Hematopoietic multipotent progenitor cell (in vitro differentiated cells): ENCODE measurements at regions not wholly inside any gene's neighbourhood (a gene's known extent, or its start where the extent isn't known, plus 50 kb on each side); places are given as distances from the start of the nearest gene placed in this dataset.

ENCODE experiments used
- DNase-seq, 3 donors: peaks; one replicate each; pipeline ENCODE4 v3.0.0-alpha.2; 2011 to 2015; ENCODE audit warnings: low read depth in 2 of 3, low spot score in 2 of 3

DNA sequence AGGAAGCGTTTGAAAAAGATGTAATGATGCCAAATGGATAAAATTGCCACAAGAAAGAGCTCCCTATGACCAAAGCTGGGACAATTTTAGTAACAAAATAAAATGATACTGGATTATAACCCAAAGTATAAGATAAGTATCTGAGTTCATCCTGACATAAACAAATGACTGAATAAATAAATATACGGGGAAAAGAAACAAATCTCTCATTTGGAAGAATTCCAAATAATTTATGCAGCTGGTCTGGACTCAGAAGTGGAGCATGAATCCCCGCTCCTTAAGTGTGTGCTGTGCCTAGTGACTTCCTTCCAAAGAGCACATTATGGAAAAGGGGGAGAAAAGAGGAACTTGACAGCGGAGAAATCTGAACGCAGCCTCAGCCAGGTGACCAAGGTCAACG is 186.2 kb downstream of the RAMP3 start:
- DNase-seq, result no peak

DNA sequence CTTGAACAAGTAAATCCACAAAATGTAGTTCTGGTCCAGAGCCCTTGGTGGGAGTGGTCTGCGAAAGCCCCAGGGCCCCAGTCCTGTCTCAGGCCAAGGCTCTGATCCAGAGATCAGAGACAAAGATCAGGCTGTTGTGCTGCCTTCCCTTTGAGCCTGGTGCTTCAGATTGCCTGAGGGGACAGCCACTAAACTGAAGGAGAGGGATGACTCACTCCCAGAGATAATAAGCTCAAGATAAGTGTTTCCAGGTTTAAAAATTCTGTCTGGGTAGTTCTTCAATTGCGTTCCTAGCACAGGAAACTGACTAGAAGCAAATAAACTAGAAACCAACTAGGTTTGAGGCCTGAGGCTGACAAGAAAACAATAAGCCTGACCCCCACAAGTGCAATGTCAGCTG is 190.2 kb downstream of the RAMP3 start:
- DNase-seq, result no peak

DNA sequence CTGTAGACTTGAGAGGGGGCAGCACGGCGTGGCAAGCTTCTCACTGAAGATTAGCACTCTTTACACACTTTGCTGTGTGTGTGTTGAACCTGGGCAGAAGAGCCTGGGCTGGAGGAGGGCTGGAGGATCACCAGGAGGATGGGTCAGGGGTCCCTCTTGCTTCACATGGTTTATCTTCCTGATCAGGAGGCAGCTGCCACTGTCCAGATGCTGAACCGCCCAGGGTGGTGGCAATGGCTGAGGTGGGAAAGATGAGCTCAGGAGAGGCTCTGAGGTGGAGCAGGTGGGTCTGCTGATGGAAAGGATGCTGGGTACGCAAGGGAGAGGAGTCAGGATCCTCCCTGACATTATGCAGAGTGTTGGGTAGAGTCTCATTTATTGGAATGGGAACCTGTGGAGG is 191.5 kb downstream of the RAMP3 start:
- no peak for DNase-seq

DNA sequence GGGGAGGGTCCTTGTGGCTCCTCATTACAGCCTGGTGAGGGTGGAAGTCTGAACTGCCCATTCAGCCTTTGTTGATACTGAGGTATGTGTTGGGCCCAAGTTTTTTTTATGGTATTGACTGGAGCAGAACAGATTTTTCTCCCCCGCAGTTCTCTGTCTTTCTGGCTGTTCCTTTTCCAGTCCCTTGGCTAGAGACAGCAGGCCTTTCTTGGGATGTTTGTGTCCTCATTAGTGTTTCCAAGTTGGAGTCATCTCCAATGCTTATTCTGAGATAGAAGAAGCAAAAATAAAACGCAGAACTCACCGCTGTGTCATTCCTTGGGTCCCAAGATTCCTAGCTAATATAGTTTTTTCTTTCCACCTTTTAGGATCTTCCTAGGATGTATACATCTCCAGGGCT is 193.3 kb downstream of the RAMP3 start:
- DNase-seq, result no peak

GRCh38 chr7:45358287-45358686 is 200.7 kb downstream of the RAMP3 start:
- no peak for DNase-seq

- no peak for DNase-seq
These were observed 201.7 kb downstream of the RAMP3 start for GRCh38 chr7:45359250-45359649.

DNA sequence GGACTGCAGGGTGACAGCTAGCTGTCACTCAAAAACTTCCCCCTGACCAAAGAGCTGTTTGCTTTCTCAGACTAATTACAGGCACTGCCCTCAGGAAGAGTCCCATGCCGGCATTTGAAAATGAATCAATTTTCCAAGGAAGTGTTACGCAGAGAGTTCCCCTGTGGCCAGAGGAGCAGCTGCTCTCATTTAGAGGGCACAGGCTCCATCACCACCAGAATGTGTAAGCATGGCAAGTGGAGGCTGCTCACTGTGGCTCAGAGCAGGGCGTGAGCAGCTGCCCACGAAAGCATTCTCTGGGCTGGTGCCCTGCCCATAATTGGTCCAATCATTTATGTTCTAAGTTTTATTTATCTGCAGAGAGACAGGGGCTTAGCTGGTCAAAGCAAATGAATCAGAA is 202.2 kb downstream of the RAMP3 start:
- DNase-seq, result no peak

GRCh38 chr7:45363669-45364068 is 206.1 kb downstream of the RAMP3 start:
- DNase-seq, result no peak

GRCh38 chr7:45365341-45365740 is 207.8 kb downstream of the RAMP3 start:
- no peak for DNase-seq

DNA sequence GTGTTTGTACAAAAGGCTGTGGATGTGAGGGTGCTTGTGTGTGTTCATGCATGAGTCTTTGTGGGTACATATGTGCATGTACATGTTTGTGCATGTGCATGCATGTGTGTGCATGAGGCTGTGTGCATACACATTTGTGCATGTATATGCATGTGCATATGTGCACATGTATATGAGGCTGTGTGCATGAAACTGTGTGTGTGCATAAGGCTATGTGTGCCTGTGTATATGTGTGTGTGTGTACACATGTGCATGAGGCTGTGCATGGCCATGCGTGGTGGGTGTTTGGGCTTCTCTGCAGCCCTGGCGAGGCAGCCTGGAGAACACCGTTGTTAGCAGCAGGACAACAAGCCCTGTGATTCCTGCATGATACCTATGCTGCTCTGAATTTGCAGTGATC is 207.7 kb upstream of the ADCY1 start:
- no peak for DNase-seq

DNA sequence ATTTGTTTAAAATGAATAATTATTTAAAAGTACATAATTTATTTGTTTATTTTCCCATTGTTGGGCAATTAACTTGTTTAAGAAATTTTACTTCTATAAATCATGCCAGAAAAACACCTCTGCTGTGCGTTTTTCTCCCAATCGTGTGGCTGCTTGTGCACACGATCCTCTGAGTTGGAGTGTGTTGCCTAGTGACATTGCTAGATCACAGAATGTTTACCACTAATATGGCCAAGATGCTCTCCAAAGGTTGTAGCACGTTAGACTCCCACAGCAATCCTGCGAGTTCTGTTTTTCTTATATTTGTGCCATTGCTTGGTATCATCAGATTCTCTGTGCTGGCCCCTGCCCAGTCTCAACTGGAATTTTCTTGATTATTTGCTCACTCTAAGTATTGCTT is 207.1 kb upstream of the ADCY1 start:
- no peak for DNase-seq

GRCh38 chr7:45368129-45368807 is 205.9 kb upstream of the ADCY1 start:
- no peak for DNase-seq

GRCh38 chr7:45384499-45384898 is 189.7 kb upstream of the ADCY1 start:
- no peak for DNase-seq

- DNase-seq, result no peak
These were observed 186.3 kb upstream of the ADCY1 start for GRCh38 chr7:45387837-45388236.

- DNase-seq, result no peak
These were observed 184.9 kb upstream of the ADCY1 start for GRCh38 chr7:45389073-45389872.

- no peak for DNase-seq
These were observed 184.0 kb upstream of the ADCY1 start for GRCh38 chr7:45390180-45390579.

DNA sequence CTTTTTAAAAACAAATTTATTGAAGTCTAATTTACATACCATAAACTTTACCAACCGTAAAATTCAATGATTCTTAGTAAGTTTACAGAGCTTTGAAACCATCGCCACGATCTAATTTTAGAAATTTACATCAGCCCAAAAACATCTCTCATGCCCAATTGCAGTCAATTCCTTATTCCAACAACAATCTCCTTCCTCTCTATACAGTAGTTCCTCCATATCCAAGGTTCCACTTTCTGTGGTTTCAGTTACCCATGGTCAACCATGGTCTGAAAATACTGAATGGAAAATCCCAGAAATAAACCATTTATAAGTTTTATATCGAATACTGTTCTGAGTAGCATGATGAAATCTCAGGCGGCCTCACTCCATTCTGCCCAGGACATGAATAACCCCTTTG is 183.4 kb upstream of the ADCY1 start:
- no peak for DNase-seq

DNA sequence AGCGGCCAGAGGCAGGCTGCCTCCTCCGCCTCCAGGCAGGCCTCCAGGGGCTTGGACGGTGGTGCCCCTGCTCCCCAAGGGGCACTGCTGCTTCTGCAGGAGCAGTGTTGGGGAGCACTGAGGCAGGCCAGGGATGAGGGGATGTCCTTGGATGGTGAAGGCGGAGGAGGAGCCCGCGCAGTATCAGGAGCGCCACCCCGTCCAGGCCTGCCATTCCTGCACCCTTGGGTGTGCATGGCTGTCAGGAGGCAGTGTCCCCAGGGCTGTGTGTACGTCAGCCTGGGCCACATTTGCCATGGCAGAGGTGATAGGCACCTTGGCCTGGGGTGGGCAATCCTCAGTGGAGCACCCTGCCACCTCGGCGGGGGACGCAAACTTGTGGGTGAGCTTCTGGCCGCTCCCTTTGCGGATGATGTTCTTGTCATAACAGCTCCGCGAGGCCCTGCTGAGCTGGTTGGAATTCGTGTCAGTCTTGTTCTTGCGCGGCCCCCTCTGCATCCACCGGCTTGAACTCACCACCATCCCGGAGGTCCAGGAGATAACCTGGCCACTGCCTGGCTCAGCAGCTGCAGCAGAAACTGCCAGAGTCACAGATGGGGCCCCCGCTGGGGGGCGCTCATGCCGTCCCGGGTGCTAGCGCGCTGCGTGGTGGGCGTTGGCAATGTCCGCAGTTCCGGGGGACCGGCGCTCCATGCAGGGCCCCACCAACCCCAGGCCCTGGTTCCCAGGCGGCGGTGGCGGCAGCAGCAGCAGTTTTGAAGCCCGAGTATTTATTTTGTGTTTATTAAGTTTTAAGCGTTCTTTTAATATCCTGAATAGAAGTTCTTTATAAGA is 182.3 kb upstream of the ADCY1 start:
- no peak for DNase-seq

DNA sequence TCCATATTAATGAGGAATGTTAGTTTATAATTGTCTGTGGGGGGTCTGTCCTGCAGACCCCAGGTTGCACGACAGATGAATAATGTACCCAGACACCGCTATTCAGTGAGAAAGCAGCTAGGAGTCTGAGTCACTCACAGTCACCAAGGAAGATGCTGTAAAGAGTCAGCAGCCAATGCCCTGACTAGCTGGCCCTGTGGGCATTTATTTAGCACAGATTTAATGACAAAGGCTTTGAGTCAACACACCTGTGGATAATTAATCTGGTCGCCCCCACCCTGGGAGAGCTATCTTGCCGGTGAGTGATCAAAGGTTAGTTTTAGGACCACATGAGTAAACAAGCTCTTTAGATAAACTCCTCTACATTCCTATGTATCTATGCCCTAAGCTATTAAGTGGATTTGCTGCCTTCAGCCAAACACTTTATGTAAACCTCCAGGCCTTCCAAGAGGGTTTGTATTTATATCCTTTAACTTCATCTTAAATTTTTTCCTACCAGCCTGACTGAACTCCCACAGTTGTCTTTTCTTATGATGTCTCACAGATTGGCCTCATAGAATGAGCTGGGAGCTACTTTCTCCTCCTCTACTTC is 180.0 kb upstream of the ADCY1 start:
- DNase-seq, result no peak

DNA sequence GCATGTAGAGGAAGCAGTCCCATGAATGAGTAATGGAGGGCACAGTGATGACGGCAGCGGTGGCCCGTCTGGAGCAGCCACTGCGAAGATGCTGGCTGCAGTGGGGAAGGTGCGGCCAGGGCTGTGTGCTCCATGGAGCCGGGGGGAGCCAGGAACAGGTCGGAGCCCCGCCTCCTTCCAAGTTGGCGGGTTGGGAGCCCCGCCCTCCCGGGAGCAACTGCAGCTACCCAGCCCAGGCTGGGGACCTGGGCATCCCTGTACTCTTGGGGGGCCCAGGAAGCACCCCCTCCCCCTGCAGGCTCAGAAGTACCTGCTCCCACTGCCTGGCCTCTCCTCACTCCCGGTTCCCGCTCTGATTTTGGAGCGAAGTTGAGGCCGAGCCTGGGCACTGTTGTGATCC is 175.1 kb upstream of the ADCY1 start:
- DNase-seq, result no peak

DNA sequence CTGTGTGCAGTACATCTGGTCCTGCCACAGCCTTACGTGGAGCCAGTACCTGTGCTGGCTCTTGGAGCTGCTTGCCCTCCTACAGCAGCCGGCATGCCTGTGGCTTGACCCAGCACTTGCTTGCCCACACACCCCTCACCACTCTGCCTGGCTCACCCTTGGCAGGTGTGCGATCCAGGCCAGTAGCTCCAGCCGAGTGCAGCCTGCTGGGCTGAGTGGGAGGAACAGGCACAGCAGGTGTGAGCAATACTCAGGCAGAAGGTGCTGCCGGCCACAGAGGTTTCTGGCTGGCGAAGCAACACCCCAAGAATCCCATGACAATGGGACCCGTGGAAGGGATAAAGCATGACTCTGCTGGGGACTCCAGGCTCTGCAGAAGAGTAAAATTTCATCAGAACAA is 173.5 kb upstream of the ADCY1 start:
- DNase-seq, result no peak
